ENCODE measurements at regions not wholly inside any gene's neighbourhood (a gene's known extent, or its start where the extent isn't known, plus 50 kb on each side); places are given as distances from the start of the nearest gene placed in this dataset.

GRCh38 chr2:224211791-224212190, 172.7 kb upstream of the SERPINE2 start:
- no peak for DNase-seq (ENCODE audit: low spot score)
- no peak for FAIRE-seq

GRCh38 chr2:224211181-224211480, 172.0 kb upstream of the SERPINE2 start:
- no peak for FAIRE-seq
- no peak for DNase-seq (ENCODE audit: low spot score)

GRCh38 chr2:224210286-224211180, 171.4 kb upstream of the SERPINE2 start:
- DNase-seq (ENCODE audit: low spot score) (no peak), FAIRE-seq (no peak)

GRCh38 chr2:224209555-224210285, 170.6 kb upstream of the SERPINE2 start:
- no peak for FAIRE-seq

GRCh38 chr2:224208443-224208842, 169.4 kb upstream of the SERPINE2 start:
- DNase-seq (ENCODE audit: low spot score) (no peak), FAIRE-seq (no peak)

More at GRCh38 chr2:224209555-224210285, 170.6 kb upstream of the SERPINE2 start:
- DNase-seq (ENCODE audit: low spot score): no peak

- DNase-seq (ENCODE audit: low spot score) (no peak), FAIRE-seq (no peak)
These were observed 168.9 kb upstream of the SERPINE2 start for GRCh38 chr2:224208007-224208406.

GRCh38 chr2:224206816-224207215, 167.7 kb upstream of the SERPINE2 start:
- DNase-seq (ENCODE audit: low spot score) (no peak), FAIRE-seq (no peak)

- FAIRE-seq: no peak
- DNase-seq (ENCODE audit: low spot score): no peak
These were observed 163.3 kb upstream of the SERPINE2 start for GRCh38 chr2:224202281-224202865.

GRCh38 chr2:224198436-224198835, 159.3 kb upstream of the SERPINE2 start:
- DNase-seq (ENCODE audit: low spot score) (no peak), FAIRE-seq (no peak)

- FAIRE-seq (no peak), DNase-seq (ENCODE audit: low spot score) (no peak)
These were observed 157.7 kb upstream of the SERPINE2 start for GRCh38 chr2:224196810-224197209.

- FAIRE-seq (no peak), DNase-seq (ENCODE audit: low spot score) (no peak)
These were observed 157.0 kb upstream of the SERPINE2 start for GRCh38 chr2:224195925-224196571.

- FAIRE-seq: no peak
- DNase-seq (ENCODE audit: low spot score): no peak
These were observed 155.1 kb upstream of the SERPINE2 start for GRCh38 chr2:224194161-224194560.

- DNase-seq (ENCODE audit: low spot score) (no peak), FAIRE-seq (no peak)
These were observed 152.4 kb upstream of the SERPINE2 start for GRCh38 chr2:224191465-224191864.

- FAIRE-seq (no peak), DNase-seq (ENCODE audit: low spot score) (no peak)
These were observed 151.8 kb upstream of the SERPINE2 start for GRCh38 chr2:224190936-224191270.

GRCh38 chr2:224190234-224190935, 151.3 kb upstream of the SERPINE2 start:
- FAIRE-seq (no peak), DNase-seq (ENCODE audit: low spot score) (no peak)

- FAIRE-seq (no peak), DNase-seq (ENCODE audit: low spot score) (no peak)
These were observed 148.1 kb upstream of the SERPINE2 start for GRCh38 chr2:224187220-224187619.

GRCh38 chr2:224185023-224185601, 146.0 kb upstream of the SERPINE2 start:
- no peak for DNase-seq (ENCODE audit: low spot score)
- FAIRE-seq: no peak

GRCh38 chr2:224183086-224183485, 144.0 kb upstream of the SERPINE2 start:
- DNase-seq (ENCODE audit: low spot score) (no peak), FAIRE-seq (no peak)

GRCh38 chr2:224182498-224182897, 143.4 kb upstream of the SERPINE2 start:
- FAIRE-seq (no peak), DNase-seq (ENCODE audit: low spot score) (no peak)

GRCh38 chr2:224181534-224182155, 142.6 kb upstream of the SERPINE2 start:
- FAIRE-seq: no peak
- no peak for DNase-seq (ENCODE audit: low spot score)

GRCh38 chr2:224180810-224181209, 141.7 kb upstream of the SERPINE2 start:
- FAIRE-seq: no peak
- DNase-seq (ENCODE audit: low spot score): no peak
